GM12865 (cell line): ENCODE measurements at regions not wholly inside any gene's neighbourhood (a gene's known extent, or its start where the extent isn't known, plus 50 kb on each side); places are given as distances from the start of the nearest gene placed in this dataset.

Source experiments
- DNase-seq: peaks from one replicate; pipeline ENCODE4 v3.0.0; 2010; ENCODE audit warnings: low read depth
- H3K4me3 ChIP-seq: 2 replicates; pipeline ENCODE4 v1.5.1; 2011; ENCODE audit warnings: mild to moderate bottlenecking, low read depth, low read length, control low read depth
- TF ChIP-seq, protein P1 (sequence below): IDR thresholded peaks from 2 replicates; pipeline ENCODE4 v1.5.1; 2011; ENCODE audit warnings: low read length, control low read depth, low read depth, inconsistent platforms; ENCODE audit not compliant: insufficient read depth; ENCODE audit errors: missing control alignments

DNA sequence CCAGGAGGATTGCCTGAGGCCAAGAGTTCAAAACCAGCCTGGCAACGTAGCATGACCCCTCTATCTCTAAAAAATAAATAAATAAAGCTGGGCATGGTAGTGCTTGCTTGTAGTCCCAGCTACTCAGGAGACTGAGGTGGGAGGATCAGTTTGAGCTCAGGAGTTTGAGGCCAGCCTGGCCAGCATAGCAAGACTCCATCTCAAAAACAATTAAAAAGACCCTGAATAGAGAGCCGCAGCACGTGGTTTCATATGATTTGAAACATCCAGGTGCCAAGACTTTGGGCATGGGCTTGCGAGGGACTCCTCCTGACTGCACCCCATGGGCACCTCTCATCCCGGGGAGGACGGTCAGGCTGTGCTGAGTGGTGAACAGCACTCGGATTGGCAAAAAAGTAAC lies 63.9 kb downstream of the ZIC5 start:
- no peak overlapping the region for H3K4me3 ChIP-seq
- no peak for DNase-seq
- TF ChIP-seq, protein P1, sequence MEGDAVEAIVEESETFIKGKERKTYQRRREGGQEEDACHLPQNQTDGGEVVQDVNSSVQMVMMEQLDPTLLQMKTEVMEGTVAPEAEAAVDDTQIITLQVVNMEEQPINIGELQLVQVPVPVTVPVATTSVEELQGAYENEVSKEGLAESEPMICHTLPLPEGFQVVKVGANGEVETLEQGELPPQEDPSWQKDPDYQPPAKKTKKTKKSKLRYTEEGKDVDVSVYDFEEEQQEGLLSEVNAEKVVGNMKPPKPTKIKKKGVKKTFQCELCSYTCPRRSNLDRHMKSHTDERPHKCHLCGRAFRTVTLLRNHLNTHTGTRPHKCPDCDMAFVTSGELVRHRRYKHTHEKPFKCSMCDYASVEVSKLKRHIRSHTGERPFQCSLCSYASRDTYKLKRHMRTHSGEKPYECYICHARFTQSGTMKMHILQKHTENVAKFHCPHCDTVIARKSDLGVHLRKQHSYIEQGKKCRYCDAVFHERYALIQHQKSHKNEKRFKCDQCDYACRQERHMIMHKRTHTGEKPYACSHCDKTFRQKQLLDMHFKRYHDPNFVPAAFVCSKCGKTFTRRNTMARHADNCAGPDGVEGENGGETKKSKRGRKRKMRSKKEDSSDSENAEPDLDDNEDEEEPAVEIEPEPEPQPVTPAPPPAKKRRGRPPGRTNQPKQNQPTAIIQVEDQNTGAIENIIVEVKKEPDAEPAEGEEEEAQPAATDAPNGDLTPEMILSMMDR: no peak

DNA sequence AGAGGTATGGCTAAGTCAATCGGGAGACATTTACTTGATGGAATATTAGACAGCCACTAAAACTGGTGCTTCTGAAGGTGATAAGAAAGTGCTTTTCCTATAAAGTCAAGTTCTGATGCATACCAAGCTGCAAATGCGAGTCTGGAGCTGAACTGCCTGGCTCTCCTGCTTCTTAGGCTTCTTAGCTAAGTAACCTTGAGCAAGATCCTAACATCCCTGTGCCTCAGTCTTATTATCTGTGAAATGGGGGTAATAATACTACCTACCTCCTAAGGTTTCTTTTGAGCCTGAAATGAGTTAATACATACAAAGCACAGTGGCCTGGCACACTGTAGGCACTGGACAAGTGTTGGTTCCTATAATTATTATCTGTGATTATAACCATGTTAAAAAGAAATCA lies 64.5 kb downstream of the ZIC5 start:
- no peak for DNase-seq
- H3K4me3 ChIP-seq: no peak overlapping the region
- TF ChIP-seq, protein P1: no peak

DNA sequence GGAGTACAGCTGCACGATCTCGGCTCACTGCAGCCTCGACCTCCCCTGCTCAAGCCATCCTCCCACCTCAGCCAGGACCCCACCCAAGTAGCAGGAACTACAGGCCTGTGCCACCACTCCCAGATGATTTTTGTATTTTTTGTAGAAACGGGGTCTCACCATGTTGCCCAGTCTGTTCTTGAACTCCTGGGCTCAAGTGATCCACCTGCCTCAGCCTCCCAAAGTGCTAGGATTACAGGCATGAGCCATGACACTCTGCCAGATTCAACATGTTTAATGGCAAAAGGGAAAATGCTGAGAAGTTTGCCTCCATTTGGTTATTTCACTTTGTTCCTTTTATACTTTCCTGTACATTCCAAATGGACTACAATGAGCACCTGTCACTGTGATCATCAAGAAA lies 65.8 kb downstream of the ZIC5 start:
- no peak overlapping the region for H3K4me3 ChIP-seq
- no peak for DNase-seq
- TF ChIP-seq, protein P1: no peak

DNA sequence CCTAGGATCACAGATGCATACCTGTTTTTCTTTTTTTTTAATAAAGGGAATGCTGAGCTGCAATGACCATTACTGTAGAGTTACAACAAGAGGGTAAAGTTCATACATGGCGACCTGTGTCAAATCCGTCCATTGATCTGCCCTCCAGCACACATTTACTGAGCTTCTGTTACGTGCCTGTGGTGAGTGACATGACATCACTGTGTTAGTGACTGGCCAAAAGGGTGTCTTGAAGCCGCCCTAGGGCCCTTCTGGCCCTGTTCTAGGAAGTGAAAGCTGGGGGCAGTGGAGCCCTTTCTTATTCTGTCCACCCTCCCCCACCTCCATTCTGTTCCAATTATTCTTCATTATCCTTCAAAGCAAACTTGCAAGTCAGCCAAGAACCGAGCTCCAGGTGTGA lies 66.3 kb downstream of the ZIC5 start:
- TF ChIP-seq, protein P1: no peak
- DNase-seq: peak; percentile 23
- no peak overlapping the region for H3K4me3 ChIP-seq

DNA sequence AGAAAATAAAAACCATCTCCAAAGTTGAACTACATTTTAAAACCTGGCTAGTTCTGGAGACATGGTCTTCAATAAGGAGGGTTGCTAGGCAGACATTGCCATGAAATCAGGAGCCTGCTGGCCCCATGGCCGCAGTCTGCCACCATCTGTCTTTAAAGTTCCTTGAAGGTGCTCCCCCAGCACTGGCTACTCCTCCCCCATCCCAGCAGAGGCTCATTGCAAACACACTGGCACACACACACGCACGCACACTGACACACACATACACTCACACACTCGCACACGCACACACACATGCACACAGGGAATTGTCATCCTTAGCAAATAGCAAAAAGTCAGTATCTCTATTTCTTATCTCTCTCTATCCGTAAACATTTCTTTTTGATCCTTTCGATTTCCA lies 68.4 kb downstream of the ZIC5 start:
- DNase-seq: no peak
- TF ChIP-seq, protein P1: no peak
- no peak overlapping the region for H3K4me3 ChIP-seq

DNA sequence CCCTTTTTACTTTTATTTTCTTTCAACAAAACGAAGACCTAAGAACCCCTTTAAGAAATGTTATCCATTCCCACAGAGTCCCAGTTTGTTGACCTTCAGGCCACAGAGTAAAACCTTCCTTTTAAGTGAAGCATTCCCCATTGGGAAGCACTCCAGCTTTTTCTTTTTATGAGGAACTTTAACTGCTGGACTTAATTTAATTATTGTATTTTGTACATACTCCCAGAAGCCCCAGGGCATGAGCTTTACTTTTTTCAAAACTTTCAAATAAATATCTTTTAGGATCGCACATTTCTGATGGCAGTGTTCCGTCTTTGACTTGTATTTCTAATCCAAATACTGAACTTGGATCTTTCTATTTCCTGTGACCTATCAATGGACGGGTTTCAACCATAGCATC lies 68.9 kb downstream of the ZIC5 start:
- H3K4me3 ChIP-seq: no peak overlapping the region
- TF ChIP-seq, protein P1: no peak
- no peak for DNase-seq

DNA sequence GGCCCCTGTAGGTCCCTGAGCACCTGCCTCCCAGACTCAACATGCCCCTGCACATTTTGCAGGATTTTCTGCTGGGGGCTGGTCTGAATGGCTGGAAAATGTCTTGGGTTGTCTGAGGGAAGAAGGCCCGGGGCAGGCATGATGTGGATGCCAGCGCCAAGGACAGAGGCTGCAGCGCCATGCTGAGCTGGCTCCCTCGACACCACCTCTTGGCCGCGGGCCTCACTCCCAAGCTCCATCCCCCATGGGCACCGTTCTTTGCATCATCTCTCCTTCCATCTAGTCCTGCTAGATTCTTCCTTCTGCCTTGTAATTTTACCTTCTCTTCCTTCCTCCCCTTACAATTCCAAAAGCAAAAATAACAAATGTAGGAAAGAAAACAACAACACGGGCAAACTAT lies 70.6 kb downstream of the ZIC5 start:
- TF ChIP-seq, protein P1: no peak
- no peak for DNase-seq
- no peak overlapping the region for H3K4me3 ChIP-seq
